ENCODE measurements at regions not wholly inside any gene's neighbourhood (a gene's known extent, or its start where the extent isn't known, plus 50 kb on each side); places are given as distances from the start of the nearest gene placed in this dataset.

GRCh38 chr10:2023687-2024086, 286.4 kb upstream of the ADARB2 start:
- no peaks in the 10 kb centered on the region for H3K9me3 Mint-ChIP-seq
- Histone ChIP-seq H3K4me1 (ENCODE audit: insufficient read depth, low read length) (no peaks in the 10 kb centered on the region), H3K9me3 (ENCODE audit: control insufficient read depth in 1 of 2, insufficient read depth in 1 of 2, low read length in 2 of 2) (peaks cover 0 to 18% of the 10 kb centered on the region in 2 experiments), H3K27me3 (ENCODE audit: control insufficient read depth in 1 of 2, insufficient read depth in 2 of 2, low read length in 2 of 2) (peaks cover 0 to 4% of the 10 kb centered on the region in 2 experiments), H3K4me3 (ENCODE audit: low read length) (no peak overlapping the region), H3K27ac (ENCODE audit: low read depth in 1 of 2, low read length in 2 of 2) (no peak overlapping the region), H3K36me3 (ENCODE audit: insufficient read depth, low read length) (no peaks in the 10 kb centered on the region)
- POLR2A ChIA-PET: no interaction called here
- TF ChIP-seq CTCF (IDR thresholded peaks at IDR 0.05): no peak
- no peak overlapping the region for H3K4me3 Mint-ChIP-seq
- CTCF ChIA-PET: no interaction called here
- no peak for ATAC-seq (ENCODE audit: poor library complexity)
- no peaks in the 10 kb centered on the region for H3K27me3 Mint-ChIP-seq
- H3K36me3 Mint-ChIP-seq (ENCODE audit: low read depth): no peaks in the 10 kb centered on the region
- intact Hi-C loops (cut with DNase I, micrococcal nuclease): no loop called here
- DNase-seq: no peak
- H3K27ac Mint-ChIP-seq: no peak overlapping the region
- no peaks in the 10 kb centered on the region for H3K4me1 Mint-ChIP-seq (ENCODE audit: low read depth)

DNA sequence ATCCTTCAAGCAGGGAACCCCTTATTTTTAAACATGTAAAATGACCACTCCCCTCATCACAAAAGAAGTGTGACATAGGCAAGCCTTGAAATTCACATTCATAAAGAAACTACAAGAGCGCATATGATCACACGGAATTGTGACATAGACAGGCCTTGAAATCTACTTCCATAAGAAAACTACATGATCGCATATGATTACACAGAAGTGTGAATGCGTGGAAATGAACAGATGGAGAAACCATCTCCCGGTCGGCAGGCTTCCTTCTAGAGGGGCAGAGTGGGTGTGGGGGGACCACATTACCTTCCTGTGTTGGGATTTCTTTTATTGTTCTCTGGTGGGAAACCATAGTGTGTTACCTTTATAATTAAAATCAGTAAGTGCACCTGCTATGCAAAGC, 285.1 kb upstream of the ADARB2 start:
- DNase-seq (no peak), ATAC-seq (ENCODE audit: poor library complexity) (no peak)
- H3K27me3 Mint-ChIP-seq: no peaks in the 10 kb centered on the region
- CTCF ChIA-PET: no interaction called here
- POLR2A ChIA-PET: no interaction called here
- no peaks in the 10 kb centered on the region for H3K4me1 Mint-ChIP-seq (ENCODE audit: low read depth)
- H3K4me3 Mint-ChIP-seq: no peak overlapping the region
- Histone ChIP-seq H3K36me3 (ENCODE audit: insufficient read depth, low read length) (no peaks in the 10 kb centered on the region), H3K27ac (ENCODE audit: low read depth in 1 of 2, low read length in 2 of 2) (no peak overlapping the region), H3K27me3 (ENCODE audit: control insufficient read depth in 1 of 2, insufficient read depth in 2 of 2, low read length in 2 of 2) (peaks cover 0 to 4% of the 10 kb centered on the region in 2 experiments), H3K4me1 (ENCODE audit: insufficient read depth, low read length) (no peaks in the 10 kb centered on the region), H3K9me3 (ENCODE audit: control insufficient read depth in 1 of 2, insufficient read depth in 1 of 2, low read length in 2 of 2) (peaks cover 0 to 16% of the 10 kb centered on the region in 2 experiments), H3K4me3 (ENCODE audit: low read length) (no peak overlapping the region)
- no peaks in the 10 kb centered on the region for H3K9me3 Mint-ChIP-seq
- H3K36me3 Mint-ChIP-seq (ENCODE audit: low read depth): no peaks in the 10 kb centered on the region
- intact Hi-C loops (cut with DNase I, micrococcal nuclease): no loop called here
- no peak for TF ChIP-seq CTCF (IDR thresholded peaks at IDR 0.05)
- H3K27ac Mint-ChIP-seq: no peak overlapping the region

- CTCF ChIA-PET: no interaction called here
- Histone ChIP-seq H3K36me3 (ENCODE audit: insufficient read depth, low read length) (no peaks in the 10 kb centered on the region), H3K4me1 (ENCODE audit: insufficient read depth, low read length) (no peaks in the 10 kb centered on the region), H3K4me3 (ENCODE audit: low read length) (no peak overlapping the region), H3K27me3 (ENCODE audit: control insufficient read depth in 1 of 2, insufficient read depth in 2 of 2, low read length in 2 of 2) (peaks cover 0 to 4% of the 10 kb centered on the region in 2 experiments), H3K9me3 (ENCODE audit: control insufficient read depth in 1 of 2, insufficient read depth in 1 of 2, low read length in 2 of 2) (peaks cover 0 to 10% of the 10 kb centered on the region in 2 experiments), H3K27ac (ENCODE audit: low read depth in 1 of 2, low read length in 2 of 2) (no peak overlapping the region)
- no peak overlapping the region for H3K27ac Mint-ChIP-seq
- no peak overlapping the region for H3K4me3 Mint-ChIP-seq
- TF ChIP-seq CTCF (IDR thresholded peaks at IDR 0.05): no peak
- H3K9me3 Mint-ChIP-seq: no peaks in the 10 kb centered on the region
- H3K27me3 Mint-ChIP-seq: no peaks in the 10 kb centered on the region
- H3K4me1 Mint-ChIP-seq (ENCODE audit: low read depth): no peaks in the 10 kb centered on the region
- POLR2A ChIA-PET: no interaction called here
- DNase-seq (no peak), ATAC-seq (ENCODE audit: poor library complexity) (no peak)
- H3K36me3 Mint-ChIP-seq (ENCODE audit: low read depth): no peaks in the 10 kb centered on the region
- intact Hi-C loops (cut with DNase I, micrococcal nuclease): loop anchor here in 1 of 2 experiments (2.0 kb wide), 1 partner anchor 14 kb away; no protein-coding TSS in a partner anchor
These were observed 283.5 kb upstream of the ADARB2 start for GRCh38 chr10:2020836-2021235.
